Right forelimb (tissue), 1 donor: ENCODE measurements at regions not wholly inside any gene's neighbourhood (a gene's known extent, or its start where the extent isn't known, plus 50 kb on each side); places are given as distances from the start of the nearest gene placed in this dataset.

Experiments used
- DNase-seq: peaks from one replicate; pipeline ENCODE4 v3.0.0-alpha.2; 2018

- DNase-seq, result no peak
Measured at GRCh38 chr7:25368599-25369201, 140.4 kb upstream of the NPVF start.

GRCh38 chr7:25369786-25370185, 141.5 kb upstream of the NPVF start:
- DNase-seq, result peak; percentile 71

GRCh38 chr7:25371972-25372371, 143.7 kb upstream of the NPVF start:
- DNase-seq, result no peak

GRCh38 chr7:25375805-25376600, 147.7 kb upstream of the NPVF start:
- DNase-seq, result no peak

GRCh38 chr7:25379351-25380300, 151.3 kb upstream of the NPVF start:
- DNase-seq, result no peak

GRCh38 chr7:25381818-25382589, 153.7 kb upstream of the NPVF start:
- no peak for DNase-seq

- no peak for DNase-seq
Measured at GRCh38 chr7:25382869-25383268, 154.6 kb upstream of the NPVF start.

GRCh38 chr7:25383402-25383801, 155.1 kb upstream of the NPVF start:
- DNase-seq, result no peak

GRCh38 chr7:25384788-25385505, 156.7 kb upstream of the NPVF start:
- DNase-seq, result no peak

- peak; percentile 70 for DNase-seq
Measured at GRCh38 chr7:25385506-25386136, 157.3 kb upstream of the NPVF start.

- DNase-seq, result peak; percentile 73
Measured at GRCh38 chr7:25386311-25386744, 158.0 kb upstream of the NPVF start.

- DNase-seq, result no peak
Measured at GRCh38 chr7:25388681-25389080, 160.4 kb upstream of the NPVF start.

GRCh38 chr7:25389489-25390106, 161.3 kb upstream of the NPVF start:
- DNase-seq, result no peak

GRCh38 chr7:25391295-25391861, 163.1 kb upstream of the NPVF start:
- no peak for DNase-seq

- DNase-seq, result no peak
Measured at GRCh38 chr7:25391961-25392587, 163.8 kb upstream of the NPVF start.

- no peak for DNase-seq
Measured at GRCh38 chr7:25392588-25393338, 164.5 kb upstream of the NPVF start.

GRCh38 chr7:25395976-25396375, 167.7 kb upstream of the NPVF start:
- DNase-seq, result no peak

GRCh38 chr7:25396668-25397067, 168.4 kb upstream of the NPVF start:
- DNase-seq, result no peak

- no peak for DNase-seq
Measured at GRCh38 chr7:25398418-25398817, 170.1 kb upstream of the NPVF start.
